B cell (primary cell): ENCODE measurements at regions not wholly inside any gene's neighbourhood (a gene's known extent, or its start where the extent isn't known, plus 50 kb on each side); places are given as distances from the start of the nearest gene placed in this dataset.

Experiments used
- ATAC-seq: fragments of 200-7000 bp; cut with Tn5 transposase; one replicate; pipeline ENCODE4 v1.10.0; 2021; ENCODE audit warnings: low read depth, mild to moderate bottlenecking, moderate number of reproducible peaks, moderate library complexity
- CTCF ChIA-PET: fragments of 350-600 bp; sonication (Branson Sonifier 250); formaldehyde crosslinking; loops from one replicate; lab custom pipeline; 2021; ENCODE audit warnings: antibody characterized with exemption, inconsistent platforms; lab: Charles Lee
- POLR2A ChIA-PET: fragments of 350-600 bp; sonication (Branson Sonifier 250); formaldehyde crosslinking; loops from one replicate; lab custom pipeline; 2021; ENCODE audit warnings: antibody characterized with exemption; lab: Charles Lee
- DNase-seq: peaks from one replicate; pipeline ENCODE4 v3.0.0; 2013
- H2AFZ ChIP-seq: 2 replicates; pipeline ENCODE4 v1.6.1; 2012; ENCODE audit warnings: mild to moderate bottlenecking, low read depth, low read length; ENCODE audit not compliant: insufficient read depth, poor library complexity, severe bottlenecking
- H3K27ac ChIP-seq, 2 donors: 1 replicate in 1 of 2; 2 replicates in 1 of 2; pipeline ENCODE4 v1.5.1; 2012 to 2013; ENCODE audit warnings: low read length in 2 of 2, mild to moderate bottlenecking in 2 of 2, moderate library complexity in 1 of 2
- H3K27me3 ChIP-seq, 4 experiments: fragments of 200-600 bp in 1 of 4; sonication (generic) in 1 of 4; replicated peaks in 1 of 4; 1 replicate in 2 of 4; 2 replicates in 2 of 4; pipeline versions ENCODE4 v1.6.1 to v1.7.0; 2013 to 2016; ENCODE audit warnings: low read length in 3 of 4, mild to moderate bottlenecking in 2 of 4, mixed read lengths in 1 of 4, moderate library complexity in 1 of 4; ENCODE audit not compliant: insufficient read depth in 4 of 4, control insufficient read depth in 3 of 4; ENCODE audit errors: control extremely low read depth in 1 of 4
- H3K36me3 ChIP-seq, 2 experiments: replicated peaks in 1 of 2; 1 replicate in 1 of 2; 2 replicates in 1 of 2; pipeline versions ENCODE4 v1.6.1 to v1.7.1; 2013; ENCODE audit warnings: low read length in 1 of 2; ENCODE audit not compliant: insufficient read depth in 2 of 2, control insufficient read depth in 1 of 2; ENCODE audit errors: control extremely low read depth in 1 of 2, extremely low read depth in 1 of 2
- H3K4me1 ChIP-seq, 2 donors: fragments of 200-600 bp in 1 of 2; sonication (generic) in 1 of 2; 1 replicate in 1 of 2; 2 replicates in 1 of 2; pipeline versions ENCODE4 v1.5.1 to v1.6.1; 2013 to 2017; ENCODE audit warnings: low read length in 2 of 2; ENCODE audit not compliant: control insufficient read depth in 2 of 2, insufficient read depth in 2 of 2
- H3K4me2 ChIP-seq: replicated peaks from 2 replicates; pipeline ENCODE3; 2012; ENCODE audit warnings: mild to moderate bottlenecking, low read depth, low read length; ENCODE audit not compliant: poor library complexity, severe bottlenecking
- H3K4me3 ChIP-seq, 5 experiments: fragments of 200-600 bp in 1 of 5; sonication (generic) in 1 of 5; 1 replicate in 3 of 5; 2 replicates in 2 of 5; pipeline versions ENCODE4 v1.5.1 to v1.7.0; 2011 to 2016; ENCODE audit warnings: low read length in 4 of 5, mild to moderate bottlenecking in 4 of 5, low read depth in 2 of 5, control low read depth in 1 of 5, moderate library complexity in 1 of 5; ENCODE audit not compliant: insufficient read depth in 1 of 5; ENCODE audit errors: control extremely low read depth in 1 of 5, extremely low read depth in 1 of 5
- H3K79me2 ChIP-seq: fragments of 200-600 bp; sonication (generic); one replicate; pipeline ENCODE4 v1.6.0; 2016; ENCODE audit warnings: low read length; ENCODE audit not compliant: control insufficient read depth, insufficient read depth
- H3K9ac ChIP-seq: fragments of 200-600 bp; sonication (generic); 2 replicates; pipeline ENCODE4 v1.6.1; 2017; ENCODE audit warnings: mild to moderate bottlenecking, low read length, moderate library complexity
- H3K9me3 ChIP-seq, 3 donors: one replicate each; pipeline versions ENCODE4 v1.6.1 to v1.7.1; 2013; ENCODE audit warnings: low read length in 2 of 3; ENCODE audit not compliant: control insufficient read depth in 2 of 3, insufficient read depth in 1 of 3; ENCODE audit errors: control extremely low read depth in 1 of 3
- H4K20me1 ChIP-seq: 2 replicates; pipeline ENCODE4 v1.6.0; 2012; ENCODE audit warnings: mild to moderate bottlenecking, low read length; ENCODE audit not compliant: insufficient read depth, control insufficient read depth, poor library complexity, severe bottlenecking
- H3K27ac Mint-ChIP-seq: one replicate; pipeline ENCODE4 v1.8.0; 2021; ENCODE audit warnings: mixed read lengths
- H3K27me3 Mint-ChIP-seq: one replicate; pipeline ENCODE4 v1.8.0; 2021; ENCODE audit warnings: mixed read lengths
- H3K4me1 Mint-ChIP-seq: one replicate; pipeline ENCODE4 v1.8.0; 2021; ENCODE audit warnings: mixed read lengths
- H3K4me3 Mint-ChIP-seq: one replicate; pipeline ENCODE4 v1.8.0; 2021; ENCODE audit warnings: mixed read lengths
- H3K9me3 Mint-ChIP-seq: one replicate; pipeline ENCODE4 v1.8.0; 2022; ENCODE audit warnings: mixed read lengths; ENCODE audit not compliant: insufficient read depth
- EZH2 ChIP-seq: IDR thresholded peaks from 2 replicates; pipeline ENCODE4 v1.6.1; 2012; ENCODE audit warnings: borderline replicate concordance, low read depth, mild to moderate bottlenecking, moderate library complexity, low read length; ENCODE audit not compliant: insufficient read depth, poor library complexity, severe bottlenecking
- WGBS: methylation state at CpG from one replicate; pipeline ENCODE4 v1.1.5; 2013; ENCODE audit warnings: missing lambda C conversion rate; ENCODE audit not compliant: insufficient coverage; 5-methylcytosine and 5-hydroxymethylcytosine counted together
- intact Hi-C: fragments of 100-400 bp; cut with micrococcal nuclease; formaldehyde crosslinking; loops from one replicate; pipeline ENCODE4 v1.10.0; 2022
- TF ChIP-seq, protein P1 (sequence below): fragments of 200-600 bp; IDR thresholded peaks from one replicate; pipeline ENCODE4 v1.8.0; 2022; ENCODE audit warnings: antibody characterized with exemption, mild to moderate bottlenecking

DNA sequence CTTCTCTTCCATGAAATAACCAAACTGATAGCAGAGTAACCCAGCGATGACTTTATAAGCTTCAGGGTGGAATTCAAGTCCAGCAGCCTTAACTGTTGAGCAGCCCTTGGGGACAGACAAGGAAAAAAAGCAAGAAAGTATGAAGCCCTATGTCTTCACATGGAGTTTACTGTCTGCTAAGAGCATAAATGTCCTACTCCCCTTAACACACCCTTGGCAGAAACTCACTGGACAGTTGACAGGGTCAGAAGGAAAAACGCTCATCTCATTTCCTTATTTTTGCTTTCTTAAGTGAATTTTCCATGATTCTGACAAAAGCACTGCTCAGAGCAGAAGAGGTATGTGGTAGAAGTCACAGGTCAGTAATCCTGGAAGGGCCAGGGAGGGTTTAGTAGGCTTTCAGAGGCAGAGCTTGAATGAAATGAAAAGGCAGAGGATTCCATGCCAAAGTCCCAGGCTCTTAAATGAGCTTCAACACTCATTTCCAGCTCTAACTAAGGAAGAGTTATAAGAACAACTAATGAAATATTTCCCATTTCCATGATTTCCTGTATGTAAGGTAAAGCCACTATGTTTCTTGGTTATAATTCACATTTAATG, 683.3 kb upstream of the KLHL29 start:
- H2AFZ ChIP-seq: no peak overlapping the region
- no peak overlapping the region for H3K9ac ChIP-seq
- no peak overlapping the region for H3K27ac ChIP-seq
- no peak overlapping the region for H3K4me2 ChIP-seq
- Mint-ChIP-seq H3K27ac (no peak overlapping the region), H3K27me3 (no peaks in the 10 kb centered on the region), H3K4me3 (no peak overlapping the region), H3K4me1 (no peaks in the 10 kb centered on the region), H3K9me3 (peaks cover 3% of the 10 kb centered on the region)
- intact Hi-C loops: no loop called here
- 100% methylated on average over 1 of the region's 2 CpGs for WGBS
- DNase-seq: no peak
- ChIA-PET CTCF (no interaction called here), POLR2A (no interaction called here)
- H3K4me1 ChIP-seq: no peaks in the 10 kb centered on the region
- no peaks in the 10 kb centered on the region for H3K27me3 ChIP-seq
- no peaks in the 10 kb centered on the region for H4K20me1 ChIP-seq
- no peaks in the 10 kb centered on the region for H3K36me3 ChIP-seq
- peaks cover 0 to 9% (median 0%) of the 10 kb centered on the region in 3 donors for H3K9me3 ChIP-seq
- no peak overlapping the region for H3K4me3 ChIP-seq
- no peaks in the 10 kb centered on the region for H3K79me2 ChIP-seq
- no peak for TF ChIP-seq EZH2
- TF ChIP-seq, protein P1, sequence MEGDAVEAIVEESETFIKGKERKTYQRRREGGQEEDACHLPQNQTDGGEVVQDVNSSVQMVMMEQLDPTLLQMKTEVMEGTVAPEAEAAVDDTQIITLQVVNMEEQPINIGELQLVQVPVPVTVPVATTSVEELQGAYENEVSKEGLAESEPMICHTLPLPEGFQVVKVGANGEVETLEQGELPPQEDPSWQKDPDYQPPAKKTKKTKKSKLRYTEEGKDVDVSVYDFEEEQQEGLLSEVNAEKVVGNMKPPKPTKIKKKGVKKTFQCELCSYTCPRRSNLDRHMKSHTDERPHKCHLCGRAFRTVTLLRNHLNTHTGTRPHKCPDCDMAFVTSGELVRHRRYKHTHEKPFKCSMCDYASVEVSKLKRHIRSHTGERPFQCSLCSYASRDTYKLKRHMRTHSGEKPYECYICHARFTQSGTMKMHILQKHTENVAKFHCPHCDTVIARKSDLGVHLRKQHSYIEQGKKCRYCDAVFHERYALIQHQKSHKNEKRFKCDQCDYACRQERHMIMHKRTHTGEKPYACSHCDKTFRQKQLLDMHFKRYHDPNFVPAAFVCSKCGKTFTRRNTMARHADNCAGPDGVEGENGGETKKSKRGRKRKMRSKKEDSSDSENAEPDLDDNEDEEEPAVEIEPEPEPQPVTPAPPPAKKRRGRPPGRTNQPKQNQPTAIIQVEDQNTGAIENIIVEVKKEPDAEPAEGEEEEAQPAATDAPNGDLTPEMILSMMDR: no peak
- no peak for ATAC-seq

DNA sequence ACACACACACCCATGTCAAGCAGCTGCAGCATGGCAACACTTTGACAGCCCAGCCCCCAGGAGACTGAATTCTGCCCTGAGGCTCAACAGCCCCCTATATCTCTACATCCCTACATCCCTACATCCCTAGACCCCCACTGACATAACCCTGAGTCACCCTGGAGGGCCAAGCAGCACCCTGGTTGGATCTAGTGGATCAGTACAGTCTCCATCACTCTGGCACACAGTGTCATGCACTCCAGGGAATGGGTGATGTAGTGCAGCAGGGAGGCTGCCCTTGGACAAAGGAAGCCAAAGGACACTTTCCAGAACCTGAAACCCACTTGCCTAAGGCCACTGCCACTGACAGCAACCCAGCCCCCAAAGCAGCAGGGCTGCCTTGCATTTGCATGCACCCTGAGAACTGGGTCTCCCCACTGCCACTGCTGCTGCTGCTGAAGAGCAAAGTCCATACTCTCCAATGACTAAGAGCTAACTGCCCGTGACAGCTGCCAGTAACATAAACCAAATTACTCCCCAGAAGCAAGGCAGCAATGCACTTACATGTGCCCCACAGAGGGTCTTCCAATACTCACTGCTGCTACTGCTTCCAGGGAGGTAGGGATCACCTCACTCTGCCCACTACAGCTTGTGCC, 681.6 kb upstream of the KLHL29 start:
- H4K20me1 ChIP-seq: no peaks in the 10 kb centered on the region
- DNase-seq (no peak), ATAC-seq (no peak)
- peaks cover 0 to 16% (median 0%) of the 10 kb centered on the region in 3 donors for H3K9me3 ChIP-seq
- no peaks in the 10 kb centered on the region for H3K27me3 ChIP-seq
- no peaks in the 10 kb centered on the region for H3K4me1 ChIP-seq
- no peak overlapping the region for H3K9ac ChIP-seq
- no peak overlapping the region for H3K27ac ChIP-seq
- intact Hi-C loops: no loop called here
- H3K79me2 ChIP-seq: no peaks in the 10 kb centered on the region
- peaks cover 5% of the 10 kb centered on the region for H3K9me3 Mint-ChIP-seq
- no peak overlapping the region for H2AFZ ChIP-seq
- no peak overlapping the region for H3K27ac Mint-ChIP-seq
- H3K4me3 ChIP-seq: no peak overlapping the region
- CTCF ChIA-PET: no interaction called here
- H3K4me3 Mint-ChIP-seq: no peak overlapping the region
- POLR2A ChIA-PET: no interaction called here
- H3K27me3 Mint-ChIP-seq: no peaks in the 10 kb centered on the region
- no peaks in the 10 kb centered on the region for H3K4me1 Mint-ChIP-seq
- no peaks in the 10 kb centered on the region for H3K36me3 ChIP-seq
- no peak for TF ChIP-seq EZH2
- no peak overlapping the region for H3K4me2 ChIP-seq
- 83% methylated on average over 1 of the region's 1 CpG for WGBS
